Chondrocyte (in vitro differentiated cells): ENCODE measurements at regions not wholly inside any gene's neighbourhood (a gene's known extent, or its start where the extent isn't known, plus 50 kb on each side); places are given as distances from the start of the nearest gene placed in this dataset.

ENCODE experiments used
- DNase-seq: peaks from one replicate; pipeline ENCODE4 v3.0.0; 2021; ENCODE audit warnings: mixed read lengths, low spot score
- H3K27ac Mint-ChIP-seq: one replicate; pipeline ENCODE4 v1.8.0; 2021; ENCODE audit warnings: mild to moderate bottlenecking, moderate library complexity, mixed read lengths; ENCODE audit not compliant: unreplicated experiment
- H3K27me3 Mint-ChIP-seq: 2 replicates; pipeline ENCODE4 v1.8.0; 2021; ENCODE audit warnings: low read depth, mixed read lengths
- H3K36me3 Mint-ChIP-seq: 2 replicates; pipeline ENCODE4 v1.8.0; 2021; ENCODE audit warnings: low read depth, mixed read lengths
- H3K4me1 Mint-ChIP-seq: 2 replicates; pipeline ENCODE4 v1.8.0; 2021; ENCODE audit warnings: low read depth, mild to moderate bottlenecking, mixed read lengths
- H3K4me3 Mint-ChIP-seq: one replicate; pipeline ENCODE4 v1.8.0; 2021; ENCODE audit warnings: mild to moderate bottlenecking, moderate library complexity, mixed read lengths; ENCODE audit not compliant: unreplicated experiment
- H3K9me3 Mint-ChIP-seq: 2 replicates; pipeline ENCODE4 v1.8.0; 2021; ENCODE audit warnings: low read depth, mixed read lengths
- CTCF ChIP-seq: fragments of 200-600 bp; sonication (generic); IDR thresholded peaks from 2 replicates; pipeline ENCODE4 v1.5.0; 2021; ENCODE audit warnings: antibody characterized with exemption, mild to moderate bottlenecking, moderate library complexity

- TF ChIP-seq CTCF, result no peak
- H3K9me3 Mint-ChIP-seq, result peaks cover 2% of the 10 kb centered on the region
- DNase-seq, result no peak
- H3K27me3 Mint-ChIP-seq, result no peaks in the 10 kb centered on the region
- no peaks in the 10 kb centered on the region for H3K4me1 Mint-ChIP-seq
- H3K27ac Mint-ChIP-seq, result no peak overlapping the region
- H3K4me3 Mint-ChIP-seq, result no peak overlapping the region
- H3K36me3 Mint-ChIP-seq, result no peaks in the 10 kb centered on the region
Observed at GRCh38 chrX:42459735-42460134, 318.2 kb downstream of the PPP1R2C start.

GRCh38 chrX:42456176-42456700 is 321.7 kb downstream of the PPP1R2C start:
- Mint-ChIP-seq H3K27ac (no peak overlapping the region), H3K4me3 (no peak overlapping the region), H3K4me1 (no peaks in the 10 kb centered on the region), H3K36me3 (no peaks in the 10 kb centered on the region), H3K27me3 (no peaks in the 10 kb centered on the region), H3K9me3 (peaks cover 2% of the 10 kb centered on the region)
- no peak for TF ChIP-seq CTCF
- no peak for DNase-seq

- Mint-ChIP-seq H3K27me3 (no peaks in the 10 kb centered on the region), H3K36me3 (no peaks in the 10 kb centered on the region), H3K4me3 (no peak overlapping the region), H3K9me3 (peaks cover 14% of the 10 kb centered on the region), H3K27ac (no peak overlapping the region), H3K4me1 (no peaks in the 10 kb centered on the region)
- DNase-seq, result no peak
- TF ChIP-seq CTCF, result no peak
Observed at GRCh38 chrX:42450228-42450627, 327.7 kb downstream of the PPP1R2C start.

- H3K4me1 Mint-ChIP-seq, result no peaks in the 10 kb centered on the region
- no peak overlapping the region for H3K4me3 Mint-ChIP-seq
- no peak for DNase-seq
- no peak for TF ChIP-seq CTCF
- H3K36me3 Mint-ChIP-seq, result no peaks in the 10 kb centered on the region
- H3K27me3 Mint-ChIP-seq, result no peaks in the 10 kb centered on the region
- no peak overlapping the region for H3K27ac Mint-ChIP-seq
- peaks cover 13% of the 10 kb centered on the region for H3K9me3 Mint-ChIP-seq
Observed at GRCh38 chrX:42443267-42443666, 334.7 kb downstream of the PPP1R2C start.

GRCh38 chrX:42442745-42443144 is 335.2 kb downstream of the PPP1R2C start:
- H3K9me3 Mint-ChIP-seq, result peaks cover 13% of the 10 kb centered on the region
- no peaks in the 10 kb centered on the region for H3K27me3 Mint-ChIP-seq
- no peaks in the 10 kb centered on the region for H3K4me1 Mint-ChIP-seq
- TF ChIP-seq CTCF, result no peak
- no peak overlapping the region for H3K27ac Mint-ChIP-seq
- H3K36me3 Mint-ChIP-seq, result no peaks in the 10 kb centered on the region
- DNase-seq, result no peak
- no peak overlapping the region for H3K4me3 Mint-ChIP-seq
